ENCODE measurements at regions not wholly inside any gene's neighbourhood (a gene's known extent, or its start where the extent isn't known, plus 50 kb on each side); places are given as distances from the start of the nearest gene placed in this dataset.

- no peak overlapping the region for H3K4me3 ChIP-seq (ENCODE audit: insufficient read depth, low read depth, low read length)
- H3K14ac ChIP-seq (replicated peaks; ENCODE audit: low read depth, low read length), result no peak overlapping the region
- no peak overlapping the region for H2AK9ac ChIP-seq (replicated peaks; ENCODE audit: low read depth, low read length, poor library complexity)
- TF ChIP-seq MXI1 (IDR thresholded peaks at IDR 0.05; ENCODE audit: borderline replicate concordance, low read depth, low read length) (no peak), CTCF (conservative IDR thresholded peaks at IDR 0.05; ENCODE audit: low read depth, low read length) (no peak), RAD21 (IDR thresholded peaks at IDR 0.05; ENCODE audit: low read length) (no peak), CEBPB (IDR thresholded peaks at IDR 0.05; ENCODE audit: low read depth, low read length) (no peak), POLR2A (IDR thresholded peaks at IDR 0.05; ENCODE audit: low read depth, low read length) (no peak), RCOR1 (IDR thresholded peaks at IDR 0.05; ENCODE audit: insufficient replicate concordance, low read length) (no peak), BHLHE40 (IDR thresholded peaks at IDR 0.05; ENCODE audit: low read depth, low read length) (no peak), MAZ (IDR thresholded peaks at IDR 0.05; ENCODE audit: borderline replicate concordance, low read depth, low read length) (no peak), NFE2L2 (IDR thresholded peaks at IDR 0.05; ENCODE audit: low read depth, low read length) (no peak), RFX5 (IDR thresholded peaks at IDR 0.05; ENCODE audit: low read depth, low read length) (no peak), MAFK (IDR thresholded peaks at IDR 0.05; ENCODE audit: low read depth, low read length) (no peak)
- TF ChIP-seq, protein P1, sequence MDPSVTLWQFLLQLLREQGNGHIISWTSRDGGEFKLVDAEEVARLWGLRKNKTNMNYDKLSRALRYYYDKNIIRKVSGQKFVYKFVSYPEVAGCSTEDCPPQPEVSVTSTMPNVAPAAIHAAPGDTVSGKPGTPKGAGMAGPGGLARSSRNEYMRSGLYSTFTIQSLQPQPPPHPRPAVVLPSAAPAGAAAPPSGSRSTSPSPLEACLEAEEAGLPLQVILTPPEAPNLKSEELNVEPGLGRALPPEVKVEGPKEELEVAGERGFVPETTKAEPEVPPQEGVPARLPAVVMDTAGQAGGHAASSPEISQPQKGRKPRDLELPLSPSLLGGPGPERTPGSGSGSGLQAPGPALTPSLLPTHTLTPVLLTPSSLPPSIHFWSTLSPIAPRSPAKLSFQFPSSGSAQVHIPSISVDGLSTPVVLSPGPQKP (IDR thresholded peaks at IDR 0.05; ENCODE audit: borderline replicate concordance, low read depth, low read length), result no peak
- TF ChIP-seq, protein P2, sequence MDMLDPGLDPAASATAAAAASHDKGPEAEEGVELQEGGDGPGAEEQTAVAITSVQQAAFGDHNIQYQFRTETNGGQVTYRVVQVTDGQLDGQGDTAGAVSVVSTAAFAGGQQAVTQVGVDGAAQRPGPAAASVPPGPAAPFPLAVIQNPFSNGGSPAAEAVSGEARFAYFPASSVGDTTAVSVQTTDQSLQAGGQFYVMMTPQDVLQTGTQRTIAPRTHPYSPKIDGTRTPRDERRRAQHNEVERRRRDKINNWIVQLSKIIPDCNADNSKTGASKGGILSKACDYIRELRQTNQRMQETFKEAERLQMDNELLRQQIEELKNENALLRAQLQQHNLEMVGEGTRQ (IDR thresholded peaks at IDR 0.05; ENCODE audit: low read depth, low read length), result no peak
- H3K36me3 ChIP-seq (ENCODE audit: control insufficient read depth, insufficient read depth, low read length), result no peaks in the 10 kb centered on the region
- H3K9me3 ChIP-seq (ENCODE audit: control insufficient read depth, insufficient read depth, low read length), result no peaks in the 10 kb centered on the region
- no peak overlapping the region for H3K18ac ChIP-seq (ENCODE audit: low read depth, low read length)
- no peak overlapping the region for H2BK5ac ChIP-seq (ENCODE audit: low read depth, low read length, poor library complexity, severe bottlenecking)
- H2BK120ac ChIP-seq (ENCODE audit: low read depth, low read length), result no peak overlapping the region
- no peak overlapping the region for H3K56ac ChIP-seq (ENCODE audit: extremely low read depth, insufficient read depth, low read length)
- no peak overlapping the region for H4K91ac ChIP-seq (ENCODE audit: insufficient read depth, low read depth, low read length)
- ATAC-seq (ENCODE audit: low read depth) (no peak), DNase-seq (no peak)
- no peak overlapping the region for H2BK20ac ChIP-seq (ENCODE audit: low read depth, low read length)
- POLR2A ChIA-PET (ENCODE audit: unreplicated experiment), result no interaction called here
- H4K8ac ChIP-seq (ENCODE audit: low read depth in 2 of 2, low read length in 2 of 2), result no peak overlapping the region
- H2BK15ac ChIP-seq (ENCODE audit: low read depth, low read length), result no peak overlapping the region
- no CpG with 5 or more reads among the region's 1 CpG for WGBS, 2 experiments (ENCODE audit: extremely low coverage in 2 of 2, insufficient read length in 1 of 2)
- no peak overlapping the region for H4K5ac ChIP-seq (ENCODE audit: low read depth, low read length)
- H2AK5ac ChIP-seq (ENCODE audit: low read depth, low read length), result no peak overlapping the region
- H3K9me1 ChIP-seq (ENCODE audit: insufficient read depth, low read length), result peaks cover 4% of the 10 kb centered on the region; the same call in 1 of the 2 replicates
- in situ Hi-C loops (cut with MboI; ENCODE audit: low sequenced_read_pairs) (no loop called here), intact Hi-C loops (cut with micrococcal nuclease) (no loop called here), dilution Hi-C loops (cut with HindIII; ENCODE audit: low sequenced_read_pairs, unreplicated experiment) (no loop called here)
- BruUV-seq (replicated peaks), result no TSS peak
- no peak overlapping the region for H3K27ac ChIP-seq (ENCODE audit: insufficient read depth, low read length)
- no peaks in the 10 kb centered on the region for H4K20me1 ChIP-seq (ENCODE audit: insufficient read depth, low read length)
- no peak overlapping the region for H3K4ac ChIP-seq (ENCODE audit: low read depth, low read length)
- CTCF ChIA-PET, result no interaction called here
- H3K79me1 ChIP-seq (ENCODE audit: low read depth in 1 of 2, low read length in 2 of 2), result no peaks in the 10 kb centered on the region
- H3K23ac ChIP-seq (ENCODE audit: low read depth, low read length), result no peak overlapping the region
- no peaks in the 10 kb centered on the region for H3K4me1 ChIP-seq (ENCODE audit: control insufficient read depth, insufficient read depth, low read length)
- no peak overlapping the region for H3K9ac ChIP-seq (ENCODE audit: low read depth, low read length)
- H2AFZ ChIP-seq (replicated peaks; ENCODE audit: low read length, poor library complexity), result no peak overlapping the region
- no peaks in the 10 kb centered on the region for H3K27me3 ChIP-seq (ENCODE audit: control insufficient read depth, insufficient read depth, low read length)
- no peak overlapping the region for H3K4me2 ChIP-seq (ENCODE audit: low read depth, low read length)
These were observed 454.1 kb downstream of the PDGFC start for GRCh38 chr4:156517546-156517945.
